GM12891 (cell line): ENCODE measurements at regions not wholly inside any gene's neighbourhood (a gene's known extent, or its start where the extent isn't known, plus 50 kb on each side); places are given as distances from the start of the nearest gene placed in this dataset.

Experiments used
- PAX5 ChIP-seq: IDR thresholded peaks from 2 replicates; pipeline ENCODE4 v1.6.1; 2011; ENCODE audit warnings: low read length, moderate library complexity, mild to moderate bottlenecking; ENCODE audit not compliant: insufficient read depth, severe bottlenecking
- POLR2A ChIP-seq: IDR thresholded peaks from 2 replicates; pipeline ENCODE4 v1.6.1; 2011; ENCODE audit warnings: low read depth, low read length, control low read depth
- POLR2AphosphoS5 ChIP-seq: IDR thresholded peaks from 2 replicates; pipeline ENCODE4 v1.6.1; 2011; ENCODE audit warnings: low read depth, low read length, control low read depth
- POU2F2 ChIP-seq: IDR thresholded peaks from 2 replicates; pipeline ENCODE4 v1.6.1; 2011; ENCODE audit warnings: low read depth, mild to moderate bottlenecking, control low read depth, low read length, moderate library complexity
- SPI1 ChIP-seq: IDR thresholded peaks from 2 replicates; pipeline ENCODE4 v1.6.1; 2011; ENCODE audit warnings: low read depth, low read length, control low read depth
- TAF1 ChIP-seq: IDR thresholded peaks from 2 replicates; pipeline ENCODE4 v1.6.1; 2011; ENCODE audit warnings: low read depth, low read length, control low read depth

DNA sequence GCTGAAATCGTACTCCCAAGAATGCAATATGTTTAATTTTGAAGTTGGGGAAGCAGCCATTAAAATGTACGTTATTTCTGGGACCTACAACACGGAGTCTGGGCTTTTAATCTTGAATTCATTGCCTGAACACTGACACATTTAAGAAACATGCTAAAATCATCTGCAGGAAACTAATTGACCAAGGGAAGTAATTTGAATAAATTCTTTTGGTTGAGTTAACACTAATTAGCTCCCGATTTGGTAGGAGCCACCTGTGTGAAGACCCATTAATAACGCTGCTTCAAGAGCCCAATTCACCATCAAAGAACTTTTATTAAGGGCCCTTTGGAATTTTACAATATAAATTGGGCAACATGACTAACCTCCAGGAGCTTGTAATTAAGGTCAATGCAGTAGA, 309.2 kb downstream of the RAB28 start:
- TF ChIP-seq POLR2AphosphoS5: no peak
- TF ChIP-seq TAF1: no peak
- TF ChIP-seq POLR2A: no peak
- no peak for TF ChIP-seq SPI1
- TF ChIP-seq POU2F2: no peak
- TF ChIP-seq PAX5: no peak
